ENCODE measurements at regions not wholly inside any gene's neighbourhood (a gene's known extent, or its start where the extent isn't known, plus 50 kb on each side); places are given as distances from the start of the nearest gene placed in this dataset.

- H3K4me3 ChIP-seq (replicated peaks in 1 of 2; ENCODE audit: low read depth in 1 of 2, low read length in 2 of 2), result no peak overlapping the region
- H3K36me3 ChIP-seq (ENCODE audit: control insufficient read depth in 1 of 2, insufficient read depth in 2 of 2, low read length in 2 of 2), result no peaks in the 10 kb centered on the region
- H3K9ac ChIP-seq (ENCODE audit: low read length), result no peak overlapping the region
- intact Hi-C loops (cut with micrococcal nuclease), result no loop called here
- no TSS peak for BruUV-seq (replicated peaks)
- ChIA-PET RAD21 (ENCODE audit: low non-redundant PET in 1 of 2, low total read pairs in 2 of 2, uncharacterized antibody in 2 of 2, unreplicated experiment in 2 of 2) (no interaction called here), CTCF (interaction anchor here (0.6 kb wide), 1 partner anchor 74 kb away, joined by 3 read pairs; no protein-coding TSS in a partner anchor), POLR2A (no interaction called here)
- H3K9me2 ChIP-seq (ENCODE audit: insufficient read depth), result no peaks in the 10 kb centered on the region
- no peak overlapping the region for H2AFZ ChIP-seq (ENCODE audit: low read depth, low read length, poor library complexity, severe bottlenecking)
- no peak overlapping the region for H3K27ac ChIP-seq (ENCODE audit: low read depth, low read length)
- DNase-seq (ENCODE audit: low read depth, low spot score), result no peak
- H3K9me3 ChIP-seq (ENCODE audit: control insufficient read depth in 1 of 2, insufficient read depth in 1 of 2, low read depth in 1 of 2, low read length in 2 of 2), result no peaks in the 10 kb centered on the region
- H3K79me2 ChIP-seq (ENCODE audit: insufficient read depth, low read length), result no peaks in the 10 kb centered on the region
- 0 out of 4 replicates have a peak, but pooled peaks cover 0 to 3% of the 10 kb centered on the region in 2 experiments for H3K4me1 ChIP-seq (ENCODE audit: control insufficient read depth in 1 of 2, insufficient read depth in 2 of 2, low read length in 2 of 2)
- no peak for TF ChIP-seq CTCF (IDR thresholded peaks at IDR 0.05 in 2 of 3, conservative IDR thresholded peaks at IDR 0.05 in 1 of 3; ENCODE audit: borderline replicate concordance in 1 of 3, insufficient read depth in 1 of 3, low read depth in 2 of 3, low read length in 2 of 3)
- TF ChIP-seq YY1 (IDR thresholded peaks at IDR 0.05; ENCODE audit: extremely low read depth, insufficient replicate concordance, low read depth, low read length), result no peak
- no peak for TF ChIP-seq SP1 (IDR thresholded peaks at IDR 0.05; ENCODE audit: low read depth)
- no peak for TF ChIP-seq POLR2A (IDR thresholded peaks at IDR 0.05; ENCODE audit: borderline replicate concordance, extremely low read depth, insufficient read depth, insufficient read length)
- no peak for TF ChIP-seq SIN3A (IDR thresholded peaks at IDR 0.05; ENCODE audit: low read depth)
- no peak for TF ChIP-seq ELF1 (IDR thresholded peaks at IDR 0.05; ENCODE audit: borderline replicate concordance, low read depth)
- no peak for TF ChIP-seq CEBPB (IDR thresholded peaks at IDR 0.05; ENCODE audit: low read depth)
- no peak for TF ChIP-seq EGR1 (IDR thresholded peaks at IDR 0.05; ENCODE audit: low read depth)
- TF ChIP-seq SRF (IDR thresholded peaks at IDR 0.05; ENCODE audit: low read depth), result no peak
- TF ChIP-seq CBX3 (IDR thresholded peaks at IDR 0.05; ENCODE audit: low read depth), result no peak
- TF ChIP-seq EZH2phosphoT487 (IDR thresholded peaks at IDR 0.05; ENCODE audit: borderline replicate concordance), result no peak
- no peak for TF ChIP-seq ZBTB33 (IDR thresholded peaks at IDR 0.05; ENCODE audit: extremely low read depth, insufficient replicate concordance, low read length)
- TF ChIP-seq EZH2 (IDR thresholded peaks at IDR 0.05), result no peak
- TF ChIP-seq JUND (IDR thresholded peaks at IDR 0.05), result no peak
- TF ChIP-seq POLR2AphosphoS5 (IDR thresholded peaks at IDR 0.05; ENCODE audit: low read depth, low read length), result no peak
- no peak for TF ChIP-seq FOSL1 (IDR thresholded peaks at IDR 0.05; ENCODE audit: low read depth)
- TF ChIP-seq ZFX (IDR thresholded peaks at IDR 0.05), result no peak
- TF ChIP-seq MAX (IDR thresholded peaks at IDR 0.05), result no peak
- no peak for TF ChIP-seq ZNF274 (IDR thresholded peaks at IDR 0.05; ENCODE audit: low read depth, low read length)
- no peak for ATAC-seq
- no peaks in the 10 kb centered on the region for H4K20me1 ChIP-seq (ENCODE audit: insufficient read depth)
- no peaks in the 10 kb centered on the region for H3K27me3 ChIP-seq (ENCODE audit: insufficient read depth, low read length)
- no peak overlapping the region for H3K4me2 ChIP-seq (ENCODE audit: low read length)
Observed at GRCh38 chr20:10970109-10970508, 296.3 kb upstream of the JAG1 start.
